ENCODE measurements at regions not wholly inside any gene's neighbourhood (a gene's known extent, or its start where the extent isn't known, plus 50 kb on each side); places are given as distances from the start of the nearest gene placed in this dataset.

- TF ChIP-seq, protein P1, sequence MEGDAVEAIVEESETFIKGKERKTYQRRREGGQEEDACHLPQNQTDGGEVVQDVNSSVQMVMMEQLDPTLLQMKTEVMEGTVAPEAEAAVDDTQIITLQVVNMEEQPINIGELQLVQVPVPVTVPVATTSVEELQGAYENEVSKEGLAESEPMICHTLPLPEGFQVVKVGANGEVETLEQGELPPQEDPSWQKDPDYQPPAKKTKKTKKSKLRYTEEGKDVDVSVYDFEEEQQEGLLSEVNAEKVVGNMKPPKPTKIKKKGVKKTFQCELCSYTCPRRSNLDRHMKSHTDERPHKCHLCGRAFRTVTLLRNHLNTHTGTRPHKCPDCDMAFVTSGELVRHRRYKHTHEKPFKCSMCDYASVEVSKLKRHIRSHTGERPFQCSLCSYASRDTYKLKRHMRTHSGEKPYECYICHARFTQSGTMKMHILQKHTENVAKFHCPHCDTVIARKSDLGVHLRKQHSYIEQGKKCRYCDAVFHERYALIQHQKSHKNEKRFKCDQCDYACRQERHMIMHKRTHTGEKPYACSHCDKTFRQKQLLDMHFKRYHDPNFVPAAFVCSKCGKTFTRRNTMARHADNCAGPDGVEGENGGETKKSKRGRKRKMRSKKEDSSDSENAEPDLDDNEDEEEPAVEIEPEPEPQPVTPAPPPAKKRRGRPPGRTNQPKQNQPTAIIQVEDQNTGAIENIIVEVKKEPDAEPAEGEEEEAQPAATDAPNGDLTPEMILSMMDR (IDR thresholded peaks at IDR 0.05) = no peak
- DNase-seq (ENCODE audit: low spot score) (no peak), ATAC-seq (ENCODE audit: low FRiP score) (peak; percentile 92)
Measured at GRCh38 chr12:116382686-116383530, 105.4 kb upstream of the MED13L start.

DNA sequence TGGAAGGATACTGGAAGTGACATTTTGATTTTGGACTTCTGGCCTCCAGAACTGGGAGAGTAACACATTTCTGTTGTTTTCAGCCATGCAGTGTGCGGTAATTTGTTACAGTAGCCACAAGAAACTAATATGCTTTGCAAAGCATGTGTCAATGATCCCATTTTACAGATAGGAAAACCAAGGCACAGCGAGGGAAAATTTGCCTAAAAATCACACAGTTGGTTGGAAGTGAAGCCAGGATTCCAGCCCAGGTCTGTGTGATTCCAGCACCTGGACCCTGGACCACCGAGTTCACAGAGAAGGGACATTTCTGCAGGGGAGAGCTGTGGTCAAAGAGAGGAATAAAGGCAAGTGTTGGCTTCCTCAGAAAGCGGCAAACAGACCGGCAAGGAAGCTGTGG lies 106.7 kb upstream of the MED13L start:
- TF ChIP-seq, protein P1 (IDR thresholded peaks at IDR 0.05) = no peak
- no peak for ATAC-seq (ENCODE audit: low FRiP score)
- no peak for DNase-seq (ENCODE audit: low spot score)

- TF ChIP-seq, protein P1 (IDR thresholded peaks at IDR 0.05) = peak in 1 of 3 donors; percentile 10
- ATAC-seq (ENCODE audit: low FRiP score) (no peak), DNase-seq (ENCODE audit: low spot score) (no peak)
Measured at GRCh38 chr12:116384691-116385485, 107.4 kb upstream of the MED13L start.

GRCh38 chr12:116385486-116386217 lies 108.2 kb upstream of the MED13L start:
- no peak for ATAC-seq (ENCODE audit: low FRiP score)
- TF ChIP-seq, protein P1 (IDR thresholded peaks at IDR 0.05) = no peak
- no peak for DNase-seq (ENCODE audit: low spot score)

GRCh38 chr12:116389326-116389725 lies 111.8 kb upstream of the MED13L start:
- DNase-seq (ENCODE audit: low spot score) (no peak), ATAC-seq (ENCODE audit: low FRiP score) (peak; percentile 9)
- TF ChIP-seq, protein P1 (IDR thresholded peaks at IDR 0.05) = no peak

GRCh38 chr12:116389990-116390389 lies 112.5 kb upstream of the MED13L start:
- TF ChIP-seq, protein P1 (IDR thresholded peaks at IDR 0.05) = no peak
- ATAC-seq (ENCODE audit: low FRiP score) (peak; percentile 89), DNase-seq (ENCODE audit: low spot score) (no peak)

Data from omental fat pad (tissue), 3 donors.